ENCODE measurements at regions not wholly inside any gene's neighbourhood (a gene's known extent, or its start where the extent isn't known, plus 50 kb on each side); places are given as distances from the start of the nearest gene placed in this dataset.

GRCh38 chr12:45644541-45644940 is 85.0 kb upstream of the ARID2 start:
- no peaks in the 10 kb centered on the region for H3K36me3 ChIP-seq (ENCODE audit: control insufficient read depth in 2 of 3, insufficient read depth in 3 of 3, low read length in 3 of 3)
- no peaks in the 10 kb centered on the region for H3K27me3 ChIP-seq (ENCODE audit: control insufficient read depth, insufficient read depth, low read length)
- no peak overlapping the region for H3K4me3 ChIP-seq (ENCODE audit: low read length in 3 of 3)
- H3K9me3 ChIP-seq (ENCODE audit: control insufficient read depth in 2 of 3, insufficient read depth in 1 of 3, low read length in 3 of 3): no peaks in the 10 kb centered on the region
- peak in 1 of 5 donors; percentile 9 for DNase-seq
- no peak for FAIRE-seq
- H3K9ac ChIP-seq (ENCODE audit: low read length in 3 of 3): no peak overlapping the region
- no peak overlapping the region for H3K27ac ChIP-seq (ENCODE audit: low read depth in 2 of 2, low read length in 2 of 2)
- intact Hi-C loops (cut with DNase I): no loop called here
- no peaks in the 10 kb centered on the region for H3K4me1 ChIP-seq (ENCODE audit: control insufficient read depth in 2 of 3, insufficient read depth in 2 of 3, low read depth in 1 of 3, low read length in 3 of 3)
- TF ChIP-seq CTCF (IDR thresholded peaks at IDR 0.05; ENCODE audit: borderline replicate concordance, extremely low read depth, insufficient read depth): no peak

GRCh38 chr12:45646851-45647581 is 82.5 kb upstream of the ARID2 start:
- no peaks in the 10 kb centered on the region for H3K27me3 ChIP-seq (ENCODE audit: control insufficient read depth, insufficient read depth, low read length)
- H3K36me3 ChIP-seq (ENCODE audit: control insufficient read depth in 2 of 3, insufficient read depth in 3 of 3, low read length in 3 of 3): no peaks in the 10 kb centered on the region
- intact Hi-C loops (cut with DNase I): no loop called here
- H3K9me3 ChIP-seq (ENCODE audit: control insufficient read depth in 2 of 3, insufficient read depth in 1 of 3, low read length in 3 of 3): no peaks in the 10 kb centered on the region
- no peak for DNase-seq
- H3K9ac ChIP-seq (ENCODE audit: low read length in 3 of 3): no peak overlapping the region
- no peaks in the 10 kb centered on the region for H3K4me1 ChIP-seq (ENCODE audit: control insufficient read depth in 2 of 3, insufficient read depth in 2 of 3, low read depth in 1 of 3, low read length in 3 of 3)
- no peak for TF ChIP-seq CTCF (IDR thresholded peaks at IDR 0.05; ENCODE audit: borderline replicate concordance, extremely low read depth, insufficient read depth)
- no peak for FAIRE-seq
- no peak overlapping the region for H3K27ac ChIP-seq (ENCODE audit: low read depth in 2 of 2, low read length in 2 of 2)
- no peak overlapping the region for H3K4me3 ChIP-seq (ENCODE audit: low read length in 3 of 3)

- H3K4me3 ChIP-seq (ENCODE audit: low read length in 3 of 3): no peak overlapping the region
- no peaks in the 10 kb centered on the region for H3K9me3 ChIP-seq (ENCODE audit: control insufficient read depth in 2 of 3, insufficient read depth in 1 of 3, low read length in 3 of 3)
- no peaks in the 10 kb centered on the region for H3K36me3 ChIP-seq (ENCODE audit: control insufficient read depth in 2 of 3, insufficient read depth in 3 of 3, low read length in 3 of 3)
- H3K9ac ChIP-seq (ENCODE audit: low read length in 3 of 3): no peak overlapping the region
- no peaks in the 10 kb centered on the region for H3K4me1 ChIP-seq (ENCODE audit: control insufficient read depth in 2 of 3, insufficient read depth in 2 of 3, low read depth in 1 of 3, low read length in 3 of 3)
- H3K27ac ChIP-seq (ENCODE audit: low read depth in 2 of 2, low read length in 2 of 2): no peak overlapping the region
- intact Hi-C loops (cut with DNase I): no loop called here
- DNase-seq: no peak
- TF ChIP-seq CTCF (IDR thresholded peaks at IDR 0.05; ENCODE audit: borderline replicate concordance, extremely low read depth, insufficient read depth): no peak
- FAIRE-seq: no peak
- H3K27me3 ChIP-seq (ENCODE audit: control insufficient read depth, insufficient read depth, low read length): no peaks in the 10 kb centered on the region
Observed at GRCh38 chr12:45648070-45648469, 81.4 kb upstream of the ARID2 start.

DNA sequence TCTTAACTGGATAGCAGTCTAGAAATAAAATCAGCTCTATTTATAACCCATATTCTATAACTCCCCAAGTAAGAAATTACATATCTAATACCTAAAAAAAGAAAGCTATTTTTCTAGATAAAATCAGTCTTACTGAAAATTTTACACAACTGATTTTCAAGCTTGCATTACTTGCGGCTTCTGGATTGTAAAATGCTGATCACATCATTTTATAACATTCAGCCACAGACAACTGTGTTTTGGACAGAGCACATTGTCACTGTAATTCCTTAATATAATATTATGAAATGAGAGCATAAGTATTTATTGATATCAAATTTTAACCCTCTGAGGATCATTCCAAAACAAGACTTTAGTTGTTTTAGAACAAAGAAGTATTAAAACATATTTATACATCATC is 78.5 kb upstream of the ARID2 start:
- Histone ChIP-seq H3K4me3 (ENCODE audit: low read length in 3 of 3) (no peak overlapping the region), H3K4me1 (ENCODE audit: control insufficient read depth in 2 of 3, insufficient read depth in 2 of 3, low read depth in 1 of 3, low read length in 3 of 3) (no peaks in the 10 kb centered on the region), H3K27ac (ENCODE audit: low read depth in 2 of 2, low read length in 2 of 2) (no peak overlapping the region), H3K27me3 (ENCODE audit: control insufficient read depth, insufficient read depth, low read length) (no peaks in the 10 kb centered on the region), H3K9me3 (ENCODE audit: control insufficient read depth in 2 of 3, insufficient read depth in 1 of 3, low read length in 3 of 3) (no peaks in the 10 kb centered on the region), H3K36me3 (ENCODE audit: control insufficient read depth in 2 of 3, insufficient read depth in 3 of 3, low read length in 3 of 3) (no peaks in the 10 kb centered on the region), H3K9ac (ENCODE audit: low read length in 3 of 3) (no peak overlapping the region)
- DNase-seq (no peak), FAIRE-seq (no peak)
- intact Hi-C loops (cut with DNase I): no loop called here
- no peak for TF ChIP-seq CTCF (IDR thresholded peaks at IDR 0.05; ENCODE audit: borderline replicate concordance, extremely low read depth, insufficient read depth)
